AG04449 (cell line): ENCODE measurements at regions not wholly inside any gene's neighbourhood (a gene's known extent, or its start where the extent isn't known, plus 50 kb on each side); places are given as distances from the start of the nearest gene placed in this dataset.

Experiments used
- CTCF ChIA-PET: fragments of 350-600 bp; formaldehyde crosslinking; extraction: SDS; loops from one replicate; lab custom pipeline; 2021; ENCODE audit warnings: antibody characterized with exemption; lab: Yijun Ruan, JAX
- POLR2A ChIA-PET: fragments of 400-600, 350-600 bp; formaldehyde crosslinking; extraction: SDS; loops from one replicate; lab custom pipeline; 2020; ENCODE audit warnings: antibody characterized with exemption, inconsistent platforms; lab: Yijun Ruan, JAX
- DNase-seq: peaks from one replicate; pipeline ENCODE4 v3.0.0-alpha.2; 2010; ENCODE audit warnings: low read depth, low spot score
- H3K4me3 ChIP-seq: 2 replicates; pipeline ENCODE4 v1.5.1; 2011; ENCODE audit warnings: low read depth, mild to moderate bottlenecking, control low read depth, low read length
- CTCF ChIP-seq: IDR thresholded peaks from one replicate; pipeline ENCODE4 v1.5.1; 2011; ENCODE audit warnings: mild to moderate bottlenecking, moderate library complexity, low read length, control low read depth, inconsistent platforms; ENCODE audit not compliant: insufficient read depth; ENCODE audit errors: missing control alignments

GRCh38 chr2:13492262-13492661, 775.5 kb downstream of the TRIB2 start:
- CTCF ChIA-PET, result no interaction called here
- DNase-seq, result no peak
- TF ChIP-seq CTCF, result no peak
- no peak overlapping the region for H3K4me3 ChIP-seq
- POLR2A ChIA-PET, result no interaction called here

GRCh38 chr2:13495051-13495450, 778.3 kb downstream of the TRIB2 start:
- DNase-seq, result no peak
- no peak for TF ChIP-seq CTCF
- POLR2A ChIA-PET, result no interaction called here
- no peak overlapping the region for H3K4me3 ChIP-seq
- CTCF ChIA-PET, result no interaction called here

GRCh38 chr2:13504808-13505207, 788.1 kb downstream of the TRIB2 start:
- ChIA-PET CTCF (no interaction called here), POLR2A (no interaction called here)
- no peak for DNase-seq
- no peak for TF ChIP-seq CTCF
- H3K4me3 ChIP-seq, result no peak overlapping the region

- POLR2A ChIA-PET, result no interaction called here
Measured at GRCh38 chr2:13508671-13509070, 791.9 kb downstream of the TRIB2 start.

GRCh38 chr2:13515254-13515653, 798.5 kb downstream of the TRIB2 start:
- ChIA-PET POLR2A (no interaction called here), CTCF (no interaction called here)
- no peak overlapping the region for H3K4me3 ChIP-seq
- no peak for DNase-seq
- TF ChIP-seq CTCF, result no peak

More at GRCh38 chr2:13508671-13509070, 791.9 kb downstream of the TRIB2 start:
- CTCF ChIA-PET, result no interaction called here
- no peak for TF ChIP-seq CTCF
- no peak overlapping the region for H3K4me3 ChIP-seq
- DNase-seq, result no peak

- no peak for TF ChIP-seq CTCF
- ChIA-PET CTCF (no interaction called here), POLR2A (no interaction called here)
- H3K4me3 ChIP-seq, result no peak overlapping the region
- DNase-seq, result no peak
Measured at GRCh38 chr2:13522096-13522495, 805.4 kb downstream of the TRIB2 start.
